Mesenchymal stem cell (in vitro differentiated cells and primary cell): ENCODE measurements at regions not wholly inside any gene's neighbourhood (a gene's known extent, or its start where the extent isn't known, plus 50 kb on each side); places are given as distances from the start of the nearest gene placed in this dataset.

Experiments
- DNase-seq: peaks from one replicate; pipeline ENCODE4 v3.0.0-alpha.2; 2013
- H2AFZ ChIP-seq: one replicate; pipeline ENCODE4 v1.6.1; 2013; ENCODE audit warnings: low read depth, mild to moderate bottlenecking, control low read depth, inconsistent platforms, low read length, moderate library complexity
- H2AK5ac ChIP-seq: 2 replicates; pipeline ENCODE4 v1.6.1; 2013; ENCODE audit warnings: low read length, moderate library complexity, mild to moderate bottlenecking, inconsistent platforms; ENCODE audit not compliant: severe bottlenecking
- H2BK120ac ChIP-seq: one replicate; pipeline ENCODE4 v1.6.1; 2013; ENCODE audit warnings: low read depth, mild to moderate bottlenecking, inconsistent platforms, low read length, moderate library complexity
- H2BK12ac ChIP-seq, 2 experiments: one replicate each; pipeline ENCODE4 v1.6.1; 2013; ENCODE audit warnings: inconsistent platforms in 2 of 2, low read length in 2 of 2, mild to moderate bottlenecking in 2 of 2, moderate library complexity in 2 of 2, control low read depth in 1 of 2
- H2BK15ac ChIP-seq: one replicate; pipeline ENCODE4 v1.6.1; 2013; ENCODE audit warnings: mild to moderate bottlenecking, low read depth, inconsistent platforms; ENCODE audit not compliant: poor library complexity, severe bottlenecking
- H2BK5ac ChIP-seq: 2 replicates; pipeline ENCODE4 v1.6.1; 2013; ENCODE audit warnings: low read depth, mild to moderate bottlenecking, low read length, control low read depth, inconsistent platforms; ENCODE audit not compliant: poor library complexity, severe bottlenecking
- H3K14ac ChIP-seq, 2 experiments: one replicate each; pipeline ENCODE4 v1.6.1; 2013; ENCODE audit warnings: inconsistent platforms in 2 of 2, low read length in 2 of 2, control low read depth in 1 of 2, mild to moderate bottlenecking in 1 of 2, moderate library complexity in 1 of 2
- H3K18ac ChIP-seq, 2 experiments: one replicate each; pipeline ENCODE4 v1.6.1; 2013; ENCODE audit warnings: inconsistent platforms in 2 of 2, low read length in 2 of 2, control low read depth in 1 of 2, low read depth in 1 of 2, mild to moderate bottlenecking in 1 of 2
- H3K23ac ChIP-seq, 2 experiments: one replicate each; pipeline ENCODE4 v1.6.1; 2013; ENCODE audit warnings: inconsistent platforms in 2 of 2, low read length in 2 of 2, mild to moderate bottlenecking in 2 of 2, moderate library complexity in 2 of 2, control low read depth in 1 of 2
- H3K27ac ChIP-seq: 2 replicates; pipeline ENCODE4 v1.5.1; 2013; ENCODE audit warnings: mild to moderate bottlenecking, moderate library complexity, low read length, control low read depth, inconsistent platforms; ENCODE audit not compliant: poor library complexity, severe bottlenecking
- H3K27me3 ChIP-seq, 2 experiments: 2 replicates each; pipeline versions ENCODE4 v1.6.1 to v1.7.0; 2013; ENCODE audit warnings: low read length in 2 of 2, mild to moderate bottlenecking in 2 of 2, moderate library complexity in 2 of 2, control low read depth in 1 of 2, inconsistent platforms in 1 of 2; ENCODE audit not compliant: control insufficient read depth in 1 of 2, insufficient read depth in 1 of 2
- H3K36me3 ChIP-seq, 2 experiments: 2 replicates each; pipeline versions ENCODE4 v1.6.1 to v1.7.0; 2013; ENCODE audit warnings: low read length in 2 of 2, control low read depth in 1 of 2, inconsistent platforms in 1 of 2, low read depth in 1 of 2, mild to moderate bottlenecking in 1 of 2; ENCODE audit not compliant: insufficient read depth in 2 of 2, control insufficient read depth in 1 of 2
- H3K4ac ChIP-seq, 2 experiments: one replicate each; pipeline ENCODE4 v1.6.1; 2013; ENCODE audit warnings: inconsistent platforms in 2 of 2, low read length in 2 of 2, mild to moderate bottlenecking in 2 of 2, moderate library complexity in 2 of 2, control low read depth in 1 of 2, low read depth in 1 of 2
- H3K4me1 ChIP-seq: 2 replicates; pipeline ENCODE4 v1.6.1; 2013; ENCODE audit warnings: low read depth, low read length, control low read depth; ENCODE audit not compliant: control insufficient read depth, insufficient read depth
- H3K4me2 ChIP-seq: 2 replicates; pipeline ENCODE4 v1.6.1; 2013; ENCODE audit warnings: low read length, mild to moderate bottlenecking, inconsistent platforms; ENCODE audit not compliant: poor library complexity, severe bottlenecking
- H3K4me3 ChIP-seq, 2 experiments: 2 replicates each; pipeline versions ENCODE4 v1.5.1 to v1.7.0; 2013; ENCODE audit warnings: low read length in 2 of 2, mild to moderate bottlenecking in 2 of 2, control low read depth in 1 of 2, low read depth in 1 of 2; ENCODE audit not compliant: insufficient read depth in 1 of 2
- H3K79me1 ChIP-seq: replicated peaks from 2 replicates; pipeline ENCODE4 v1.6.1; 2013; ENCODE audit warnings: mild to moderate bottlenecking, control low read depth, low read length, inconsistent platforms; ENCODE audit not compliant: poor library complexity, severe bottlenecking
- H3K9ac ChIP-seq: 2 replicates; pipeline ENCODE4 v1.7.0; 2013; ENCODE audit warnings: mild to moderate bottlenecking, low read length, moderate library complexity
- H3K9me3 ChIP-seq: 2 replicates; pipeline ENCODE4 v1.7.0; 2013; ENCODE audit warnings: mild to moderate bottlenecking, low read length; ENCODE audit not compliant: control insufficient read depth
- H4K8ac ChIP-seq: one replicate; pipeline ENCODE4 v1.6.1; 2013; ENCODE audit warnings: inconsistent platforms, mild to moderate bottlenecking, low read length, moderate library complexity
- H4K91ac ChIP-seq: one replicate; pipeline ENCODE4 v1.6.1; 2013; ENCODE audit warnings: mild to moderate bottlenecking, low read length, inconsistent platforms
- WGBS: methylation state at CpG from one replicate; pipeline ENCODE4 v1.1.7; 2013; ENCODE audit warnings: mixed read lengths; 5-methylcytosine and 5-hydroxymethylcytosine counted together

DNA sequence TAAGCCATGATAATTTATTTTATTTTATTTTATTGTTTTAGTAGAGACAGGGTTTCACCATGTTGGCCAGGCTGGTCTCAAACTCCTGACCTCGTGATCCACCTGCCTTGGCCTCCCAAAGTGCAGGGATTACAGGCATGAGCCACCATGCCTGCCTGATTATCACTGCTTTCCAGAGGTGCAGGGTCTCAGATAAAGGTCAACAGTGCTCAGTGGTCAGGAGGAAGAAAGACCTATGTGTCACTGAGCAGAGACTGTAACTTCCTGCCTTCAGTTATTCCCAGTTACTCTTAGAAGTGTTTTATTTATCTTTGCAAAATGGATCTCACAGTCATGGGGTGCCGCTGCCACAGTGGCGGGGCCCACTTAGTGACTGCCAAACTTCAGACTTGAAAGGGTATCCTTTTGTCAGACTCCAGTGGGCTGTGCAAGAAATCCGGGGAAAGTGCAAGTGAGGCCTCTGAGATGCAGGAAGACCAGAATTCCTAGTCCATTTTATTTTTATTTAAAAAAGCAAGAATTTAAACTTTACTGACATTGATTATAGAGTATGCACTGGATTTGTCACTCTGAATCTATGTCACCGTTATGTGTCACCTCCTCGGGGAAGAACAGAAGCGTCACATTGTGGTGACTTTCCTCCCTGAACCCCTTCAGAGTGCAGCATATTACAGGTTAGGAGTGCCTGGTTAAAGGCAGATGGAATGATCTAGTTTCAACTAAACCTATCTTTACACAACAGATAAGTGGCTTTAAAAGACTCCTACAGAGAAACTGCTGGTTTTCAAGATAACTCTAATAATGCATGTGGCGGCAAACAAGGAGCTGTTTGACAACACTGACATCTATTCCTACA is 59.1 kb upstream of the BICD1 start:
- no peak overlapping the region for H2BK15ac ChIP-seq
- no peak overlapping the region for H2AFZ ChIP-seq
- no peak overlapping the region for H4K91ac ChIP-seq
- no peak overlapping the region for H3K4me2 ChIP-seq
- no peak overlapping the region for H3K9ac ChIP-seq
- peaks cover 19% of the 10 kb centered on the region for H3K9me3 ChIP-seq
- H2BK120ac ChIP-seq: no peak overlapping the region
- no peak overlapping the region for H3K4ac ChIP-seq
- peak overlapping the region in 1 of 2 experiments; percentile 29 for H3K18ac ChIP-seq
- no peaks in the 10 kb centered on the region for H3K4me1 ChIP-seq
- no peaks in the 10 kb centered on the region for H3K36me3 ChIP-seq
- H3K79me1 ChIP-seq: no peaks in the 10 kb centered on the region
- no peak overlapping the region for H2AK5ac ChIP-seq
- H3K14ac ChIP-seq: no peak overlapping the region
- H2BK5ac ChIP-seq: no peak overlapping the region
- H2BK12ac ChIP-seq: no peak overlapping the region
- no peak overlapping the region for H3K4me3 ChIP-seq
- 87% methylated on average over 6 of the region's 8 CpGs for WGBS
- no peak for DNase-seq
- no peak overlapping the region for H4K8ac ChIP-seq
- H3K27ac ChIP-seq: no peak overlapping the region
- no peaks in the 10 kb centered on the region for H3K27me3 ChIP-seq
- no peak overlapping the region for H3K23ac ChIP-seq

DNA sequence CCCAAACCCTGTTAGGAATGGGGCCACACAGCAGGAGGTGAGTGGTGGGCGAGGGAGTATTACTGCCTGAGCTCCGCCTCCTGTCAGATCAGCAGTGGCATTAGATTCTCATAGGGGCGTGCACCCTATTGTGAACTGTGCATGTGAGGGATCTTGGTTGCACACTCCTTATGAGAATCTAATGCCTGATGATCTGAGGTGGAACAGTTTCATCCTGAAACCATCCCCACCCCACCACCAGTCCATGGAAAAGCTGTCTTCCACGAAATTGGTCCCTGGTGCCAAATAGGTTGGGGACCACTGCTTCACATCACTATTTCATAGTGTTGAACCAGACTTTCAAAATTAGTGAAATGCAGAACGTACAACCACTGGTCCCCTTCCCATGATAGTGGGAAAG is 57.9 kb upstream of the BICD1 start:
- no peak overlapping the region for H2BK12ac ChIP-seq
- H3K27me3 ChIP-seq: no peaks in the 10 kb centered on the region
- H4K91ac ChIP-seq: no peak overlapping the region
- no peak overlapping the region for H2BK15ac ChIP-seq
- H3K36me3 ChIP-seq: no peaks in the 10 kb centered on the region
- H3K23ac ChIP-seq: no peak overlapping the region
- WGBS: 90% methylated on average over 5 of the region's 5 CpGs
- H3K4me2 ChIP-seq: no peak overlapping the region
- H2AFZ ChIP-seq: no peak overlapping the region
- H3K4me1 ChIP-seq: no peaks in the 10 kb centered on the region
- peaks cover 8% of the 10 kb centered on the region for H3K9me3 ChIP-seq
- no peaks in the 10 kb centered on the region for H3K79me1 ChIP-seq
- no peak overlapping the region for H4K8ac ChIP-seq
- H3K4ac ChIP-seq: no peak overlapping the region
- H3K27ac ChIP-seq: no peak overlapping the region
- no peak for DNase-seq
- H2AK5ac ChIP-seq: no peak overlapping the region
- no peak overlapping the region for H3K9ac ChIP-seq
- H3K4me3 ChIP-seq: no peak overlapping the region
- H3K14ac ChIP-seq: no peak overlapping the region
- H3K18ac ChIP-seq: no peak overlapping the region
- H2BK5ac ChIP-seq: no peak overlapping the region
- H2BK120ac ChIP-seq: no peak overlapping the region

DNA sequence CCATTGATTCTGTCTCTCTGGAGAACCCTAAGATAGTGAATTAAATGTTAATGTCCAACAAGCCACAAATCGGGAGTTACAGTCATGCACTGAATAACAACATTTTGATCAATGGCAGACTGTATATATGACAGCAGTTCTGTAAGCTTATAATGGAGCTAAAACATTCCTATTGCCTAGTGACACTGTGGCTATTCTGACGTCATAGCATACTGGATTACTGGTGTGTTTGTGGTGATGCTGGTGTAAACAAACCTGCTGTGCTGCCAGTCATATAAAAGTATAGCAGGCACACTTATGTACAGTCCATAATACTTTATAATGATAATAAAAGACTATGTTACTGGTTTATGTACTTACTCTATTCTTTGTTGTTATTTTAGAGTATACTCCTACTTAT is 56.7 kb upstream of the BICD1 start:
- H4K91ac ChIP-seq: no peak overlapping the region
- no peak overlapping the region for H3K9ac ChIP-seq
- H4K8ac ChIP-seq: no peak overlapping the region
- H3K79me1 ChIP-seq: no peaks in the 10 kb centered on the region
- H3K4me1 ChIP-seq: no peaks in the 10 kb centered on the region
- no peak overlapping the region for H2BK5ac ChIP-seq
- H3K23ac ChIP-seq: no peak overlapping the region
- no peak overlapping the region for H3K18ac ChIP-seq
- no peak overlapping the region for H3K4ac ChIP-seq
- H3K14ac ChIP-seq: no peak overlapping the region
- no peak overlapping the region for H3K4me2 ChIP-seq
- H2BK120ac ChIP-seq: no peak overlapping the region
- H2BK12ac ChIP-seq: no peak overlapping the region
- H2AK5ac ChIP-seq: no peak overlapping the region
- no peak overlapping the region for H2AFZ ChIP-seq
- 100% methylated on average over 1 of the region's 2 CpGs for WGBS
- no peaks in the 10 kb centered on the region for H3K27me3 ChIP-seq
- no peak overlapping the region for H3K4me3 ChIP-seq
- H2BK15ac ChIP-seq: no peak overlapping the region
- H3K36me3 ChIP-seq: no peaks in the 10 kb centered on the region
- no peak overlapping the region for H3K27ac ChIP-seq
- DNase-seq: peak; percentile 82
- H3K9me3 ChIP-seq: no peaks in the 10 kb centered on the region

DNA sequence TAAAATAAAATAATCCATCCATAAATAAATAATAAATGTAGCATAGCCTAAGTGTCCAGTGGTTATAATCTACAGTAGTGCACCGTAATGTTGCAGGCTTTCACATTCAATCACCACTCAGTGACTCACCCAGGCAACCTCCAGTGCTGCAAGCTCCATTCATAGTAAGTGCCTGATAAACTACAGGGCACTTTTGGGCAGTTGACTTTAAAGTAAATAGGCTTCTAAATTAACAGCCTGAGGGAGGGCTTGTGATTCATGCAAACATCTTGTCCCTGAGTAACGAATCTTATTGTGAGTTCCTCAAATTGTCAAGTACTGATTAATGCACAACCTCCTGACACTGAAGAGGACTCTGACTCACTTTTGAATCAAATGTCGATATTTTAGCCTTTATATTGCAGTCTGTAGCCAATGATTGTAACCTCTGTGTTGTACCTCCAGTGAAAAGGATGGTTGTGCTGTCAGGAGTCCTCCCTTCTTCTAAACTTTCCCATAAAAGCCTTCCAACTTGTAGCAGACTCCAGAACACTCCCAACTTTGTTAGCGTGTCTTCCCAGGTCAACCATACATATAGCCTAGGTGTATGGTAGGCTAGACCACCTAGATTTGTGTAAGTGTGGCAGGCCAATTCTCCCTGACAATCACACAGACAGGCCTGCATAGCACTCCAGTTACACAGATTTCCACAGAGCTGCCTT is 55.0 kb upstream of the BICD1 start:
- H2BK120ac ChIP-seq: no peak overlapping the region
- H4K91ac ChIP-seq: no peak overlapping the region
- peak overlapping the region; percentile 21 for H3K27ac ChIP-seq
- no peak overlapping the region for H3K14ac ChIP-seq
- DNase-seq: peak; percentile 92
- peak overlapping the region; percentile 56 for H3K9ac ChIP-seq
- H2BK5ac ChIP-seq: no peak overlapping the region
- H3K4me2 ChIP-seq: no peak overlapping the region
- no peak overlapping the region for H3K4ac ChIP-seq
- no peak overlapping the region for H3K4me3 ChIP-seq
- H3K23ac ChIP-seq: no peak overlapping the region
- no peak overlapping the region for H3K18ac ChIP-seq
- no peak overlapping the region for H2AK5ac ChIP-seq
- peak overlapping the region; percentile 3 for H4K8ac ChIP-seq
- H3K79me1 ChIP-seq: no peaks in the 10 kb centered on the region
- no peaks in the 10 kb centered on the region for H3K9me3 ChIP-seq
- H3K4me1 ChIP-seq: no peaks in the 10 kb centered on the region
- H2AFZ ChIP-seq: no peak overlapping the region
- no peak overlapping the region for H2BK12ac ChIP-seq
- H3K27me3 ChIP-seq: no peaks in the 10 kb centered on the region
- no peaks in the 10 kb centered on the region for H3K36me3 ChIP-seq
- H2BK15ac ChIP-seq: no peak overlapping the region
- 31% methylated on average over 4 of the region's 4 CpGs for WGBS
